Mesothelial cell of epicardium (in vitro differentiated cells): ENCODE measurements at regions not wholly inside any gene's neighbourhood (a gene's known extent, or its start where the extent isn't known, plus 50 kb on each side); places are given as distances from the start of the nearest gene placed in this dataset.
"Not testable (repeated sequence)": the region's sequence is repeated elsewhere in the genome, so short reads cannot be mapped to it uniquely, and the experiment has no call there.

ENCODE experiments used
- DNase-seq, 2 experiments: peaks; one replicate each; pipeline ENCODE4 v3.0.0; 2021; ENCODE audit warnings: low spot score in 2 of 2; ENCODE audit not compliant: unreplicated experiment in 2 of 2
- H3K27ac Mint-ChIP-seq: 2 replicates; pipeline ENCODE4 v1.8.0; 2021; ENCODE audit warnings: mixed read lengths
- H3K27me3 Mint-ChIP-seq: 2 replicates; pipeline ENCODE4 v1.8.0; 2021; ENCODE audit warnings: low read depth, mixed read lengths
- H3K36me3 Mint-ChIP-seq: 2 replicates; pipeline ENCODE4 v1.8.0; 2021; ENCODE audit warnings: mixed read lengths
- H3K4me1 Mint-ChIP-seq: 2 replicates; pipeline ENCODE4 v1.8.0; 2021; ENCODE audit warnings: mixed read lengths
- H3K4me3 Mint-ChIP-seq: 2 replicates; pipeline ENCODE4 v1.8.0; 2021; ENCODE audit warnings: mild to moderate bottlenecking, moderate library complexity, mixed read lengths
- H3K9me3 Mint-ChIP-seq: 2 replicates; pipeline ENCODE4 v1.8.0; 2021; ENCODE audit warnings: mixed read lengths
- TF ChIP-seq, protein P1 (sequence below): fragments of 200-600 bp; sonication (generic); IDR thresholded peaks from one replicate; pipeline ENCODE4 v1.5.0; 2021; ENCODE audit warnings: antibody characterized with exemption; ENCODE audit not compliant: unreplicated experiment

GRCh38 chr7:104074529-104074928 lies 85.1 kb upstream of the RELN start:
- Mint-ChIP-seq H3K36me3 (no peaks in the 10 kb centered on the region), H3K27me3 (peaks cover 8% of the 10 kb centered on the region), H3K9me3 (peaks cover 18% of the 10 kb centered on the region), H3K4me1 (no peaks in the 10 kb centered on the region), H3K27ac (no peak overlapping the region), H3K4me3 (no peak overlapping the region)
- TF ChIP-seq, protein P1, sequence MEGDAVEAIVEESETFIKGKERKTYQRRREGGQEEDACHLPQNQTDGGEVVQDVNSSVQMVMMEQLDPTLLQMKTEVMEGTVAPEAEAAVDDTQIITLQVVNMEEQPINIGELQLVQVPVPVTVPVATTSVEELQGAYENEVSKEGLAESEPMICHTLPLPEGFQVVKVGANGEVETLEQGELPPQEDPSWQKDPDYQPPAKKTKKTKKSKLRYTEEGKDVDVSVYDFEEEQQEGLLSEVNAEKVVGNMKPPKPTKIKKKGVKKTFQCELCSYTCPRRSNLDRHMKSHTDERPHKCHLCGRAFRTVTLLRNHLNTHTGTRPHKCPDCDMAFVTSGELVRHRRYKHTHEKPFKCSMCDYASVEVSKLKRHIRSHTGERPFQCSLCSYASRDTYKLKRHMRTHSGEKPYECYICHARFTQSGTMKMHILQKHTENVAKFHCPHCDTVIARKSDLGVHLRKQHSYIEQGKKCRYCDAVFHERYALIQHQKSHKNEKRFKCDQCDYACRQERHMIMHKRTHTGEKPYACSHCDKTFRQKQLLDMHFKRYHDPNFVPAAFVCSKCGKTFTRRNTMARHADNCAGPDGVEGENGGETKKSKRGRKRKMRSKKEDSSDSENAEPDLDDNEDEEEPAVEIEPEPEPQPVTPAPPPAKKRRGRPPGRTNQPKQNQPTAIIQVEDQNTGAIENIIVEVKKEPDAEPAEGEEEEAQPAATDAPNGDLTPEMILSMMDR = no peak
- DNase-seq = no peak

GRCh38 chr7:104071641-104072040 lies 82.2 kb upstream of the RELN start:
- not testable (repeated sequence) for H3K4me3 Mint-ChIP-seq, H3K4me1 Mint-ChIP-seq, DNase-seq, H3K27me3 Mint-ChIP-seq, H3K27ac Mint-ChIP-seq, H3K36me3 Mint-ChIP-seq
- peaks cover 40% of the 10 kb centered on the region for H3K9me3 Mint-ChIP-seq

- H3K4me1 Mint-ChIP-seq = no peaks in the 10 kb centered on the region
- H3K36me3 Mint-ChIP-seq = no peaks in the 10 kb centered on the region
- H3K4me3 Mint-ChIP-seq = no peak overlapping the region
- no peak overlapping the region for H3K27ac Mint-ChIP-seq
- peaks cover 39% of the 10 kb centered on the region for H3K9me3 Mint-ChIP-seq
- no peak for DNase-seq
- H3K27me3 Mint-ChIP-seq = no peaks in the 10 kb centered on the region
- TF ChIP-seq, protein P1 = no peak
Observed at GRCh38 chr7:104065491-104065890, 76.0 kb upstream of the RELN start.

DNA sequence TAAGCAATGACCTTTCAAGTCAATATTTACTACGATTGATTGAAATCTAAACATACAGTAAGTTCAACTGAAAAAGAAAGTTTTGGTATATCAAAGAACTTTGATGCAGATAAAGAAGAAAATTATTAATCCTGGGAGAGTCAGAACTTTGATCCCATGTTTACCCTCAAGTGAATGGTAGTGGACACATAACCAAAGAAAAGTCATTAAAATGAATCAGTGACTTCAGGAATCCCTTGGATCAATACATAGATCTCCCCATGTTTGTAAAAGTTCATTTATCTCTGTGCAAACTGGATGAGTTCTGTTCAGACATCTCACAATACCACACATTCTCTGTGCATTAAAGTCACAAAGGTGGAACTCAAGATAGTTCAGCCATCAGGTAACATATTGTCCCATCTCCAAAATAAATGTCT lies 75.5 kb upstream of the RELN start:
- H3K4me1 Mint-ChIP-seq = no peaks in the 10 kb centered on the region
- TF ChIP-seq, protein P1 = no peak

DNA sequence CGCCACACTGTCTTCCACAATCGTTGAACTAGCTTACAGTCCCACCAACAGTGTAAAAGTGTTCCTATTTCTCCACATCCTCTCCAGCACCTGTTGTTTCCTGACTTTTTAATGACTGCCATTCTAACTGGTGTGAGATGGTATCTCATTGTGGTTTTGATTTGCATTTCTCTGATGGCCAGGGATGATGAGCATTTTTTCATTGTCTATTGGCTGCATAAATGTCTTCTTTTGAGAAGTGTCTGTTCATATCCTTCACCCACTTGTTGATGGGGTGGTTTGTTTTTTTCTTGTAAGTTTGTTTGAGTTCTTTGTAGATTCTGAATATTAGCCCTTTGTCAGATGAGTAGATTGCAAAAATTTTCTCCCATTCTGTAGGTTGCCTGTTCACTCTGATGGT lies 74.3 kb upstream of the RELN start:
- not testable (repeated sequence) for H3K27ac Mint-ChIP-seq, H3K27me3 Mint-ChIP-seq, DNase-seq, H3K36me3 Mint-ChIP-seq, H3K4me3 Mint-ChIP-seq, H3K4me1 Mint-ChIP-seq
- H3K9me3 Mint-ChIP-seq = peaks cover 29% of the 10 kb centered on the region

More for the DNA sequence above, 75.5 kb upstream of the RELN start:
- Mint-ChIP-seq H3K9me3 (peaks cover 37% of the 10 kb centered on the region), H3K27ac (no peak overlapping the region), H3K4me3 (no peak overlapping the region), H3K27me3 (no peaks in the 10 kb centered on the region), H3K36me3 (no peaks in the 10 kb centered on the region)
- no peak for DNase-seq

GRCh38 chr7:104061652-104062051 lies 72.2 kb upstream of the RELN start:
- no peak for DNase-seq
- Mint-ChIP-seq H3K9me3 (peaks cover 13% of the 10 kb centered on the region), H3K4me1 (no peaks in the 10 kb centered on the region), H3K4me3 (no peak overlapping the region), H3K27ac (no peak overlapping the region), H3K27me3 (peaks cover 8% of the 10 kb centered on the region), H3K36me3 (no peaks in the 10 kb centered on the region)
- TF ChIP-seq, protein P1 = no peak

DNA sequence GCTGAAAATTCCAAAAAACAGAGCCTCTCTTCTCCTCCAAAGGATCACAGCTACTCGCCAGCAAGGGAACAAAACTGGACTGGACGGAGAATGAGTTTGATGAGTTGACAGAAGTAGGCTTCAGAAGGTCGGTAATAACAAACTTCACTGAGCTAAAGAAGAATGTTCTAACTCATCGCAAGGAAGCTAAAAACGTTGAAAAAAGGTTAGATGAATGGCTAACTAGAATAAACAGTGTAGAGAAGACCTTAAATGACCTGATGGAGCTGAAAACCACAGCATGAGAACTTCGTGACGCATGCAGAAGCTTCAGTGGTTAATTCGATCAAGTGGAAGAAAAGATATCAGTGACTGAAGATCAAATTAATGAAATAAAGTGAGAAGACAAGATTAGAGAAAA lies 70.4 kb upstream of the RELN start:
- H3K36me3 Mint-ChIP-seq, H3K4me1 Mint-ChIP-seq, H3K27ac Mint-ChIP-seq, H3K9me3 Mint-ChIP-seq, H3K27me3 Mint-ChIP-seq, H3K4me3 Mint-ChIP-seq, DNase-seq: not testable (repeated sequence)
